Right ventricle myocardium inferior (tissue), 1 donor: ENCODE measurements at regions not wholly inside any gene's neighbourhood (a gene's known extent, or its start where the extent isn't known, plus 50 kb on each side); places are given as distances from the start of the nearest gene placed in this dataset.

Source experiments
- ATAC-seq: fragments of 200-7000 bp; cut with Tn5 transposase; one replicate; pipeline ENCODE4 v1.9.1; 2020; ENCODE audit warnings: mild to moderate bottlenecking, moderate library complexity
- DNase-seq: peaks from one replicate; pipeline ENCODE4 v3.0.0; 2021; ENCODE audit errors: missing footprints
- intact Hi-C: fragments of 100-400 bp; cut with DNase I; formaldehyde crosslinking; loops from one replicate; pipeline ENCODE4 v1.11.0; 2022
- donor health status: DM: no; HTN: yes; CAD: no; lungs with severe emphysema.

DNA sequence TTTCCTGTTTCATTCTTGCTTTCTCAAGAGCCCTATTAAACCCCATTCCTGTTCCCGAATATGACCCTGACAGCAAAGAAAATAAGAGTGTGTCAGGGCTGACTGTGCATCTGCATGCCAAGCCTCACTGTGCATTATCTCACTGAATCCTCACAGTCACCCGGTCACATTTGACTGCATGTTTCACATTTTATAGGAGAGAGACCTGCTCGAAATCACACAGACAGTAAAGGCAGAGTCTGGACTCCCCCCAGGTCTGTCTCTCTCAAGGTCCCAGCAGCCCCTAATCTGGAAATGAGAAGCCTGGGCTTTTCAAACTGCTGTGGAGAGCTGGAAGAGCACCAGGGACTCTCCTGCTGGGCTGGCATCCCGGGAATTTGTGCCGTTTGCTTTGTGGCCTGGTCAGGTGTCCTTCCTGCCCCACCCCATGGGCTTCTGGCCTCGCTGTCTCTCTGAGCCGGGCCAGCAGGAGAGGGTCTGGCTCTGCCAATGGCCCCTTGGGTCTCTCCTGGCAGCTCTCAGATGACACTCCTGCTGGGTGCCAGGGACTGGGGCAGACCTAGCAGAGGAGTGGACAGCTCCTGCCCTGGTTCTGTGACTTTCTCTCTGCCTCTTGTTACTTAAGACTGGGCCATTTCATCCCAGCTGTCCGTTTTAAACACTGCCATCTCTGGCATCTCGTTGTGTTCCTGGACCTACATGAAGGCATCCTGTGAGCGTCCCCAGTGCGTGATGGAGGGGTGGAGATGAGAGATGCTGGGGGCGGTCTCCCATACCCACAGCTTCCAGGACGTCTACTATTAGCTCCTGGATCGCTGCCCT, 173.6 kb downstream of the ARHGAP12 start:
- intact Hi-C loops, result loop anchor here (5.0 kb wide), 1 partner anchor 48 kb away; no protein-coding TSS in a partner anchor
- DNase-seq (no peak), ATAC-seq (no peak)

GRCh38 chr10:31753681-31754080, 174.9 kb downstream of the ARHGAP12 start:
- ATAC-seq (no peak), DNase-seq (no peak)
- intact Hi-C loops, result no loop called here

- intact Hi-C loops, result no loop called here
- no peak for DNase-seq
- no peak for ATAC-seq
These were observed 176.5 kb downstream of the ARHGAP12 start for GRCh38 chr10:31752170-31752569.

GRCh38 chr10:31751738-31752080, 176.9 kb downstream of the ARHGAP12 start:
- intact Hi-C loops, result no loop called here
- DNase-seq, result no peak
- no peak for ATAC-seq

- ATAC-seq (peak; percentile 70), DNase-seq (no peak)
- intact Hi-C loops, result no loop called here
These were observed 177.4 kb downstream of the ARHGAP12 start for GRCh38 chr10:31751051-31751737.

- ATAC-seq (peak; percentile 49), DNase-seq (no peak)
- intact Hi-C loops, result no loop called here
These were observed 178.4 kb downstream of the ARHGAP12 start for GRCh38 chr10:31749981-31750840.

DNA sequence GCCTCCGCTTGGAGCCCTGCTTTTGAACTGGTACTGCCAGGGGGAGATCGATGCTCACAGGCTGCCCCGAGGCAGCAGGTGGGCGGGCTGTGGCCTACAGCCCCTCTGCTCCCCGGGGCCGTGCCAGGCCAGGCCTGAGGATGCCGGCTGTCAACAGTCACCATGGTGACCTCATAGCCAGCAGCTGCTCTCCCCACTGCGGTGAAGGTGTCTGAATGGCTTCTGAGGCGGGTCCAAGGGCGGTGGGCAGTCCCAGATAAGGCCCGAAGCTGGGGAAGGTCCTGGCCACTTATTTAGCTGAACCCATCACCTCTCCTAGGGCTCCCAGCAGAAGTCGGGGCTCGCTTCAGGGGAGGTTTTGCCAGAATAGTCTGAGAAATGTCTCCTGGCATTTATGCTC, 179.3 kb downstream of the ARHGAP12 start:
- no peak for ATAC-seq

GRCh38 chr10:31745612-31746376, 182.8 kb downstream of the ARHGAP12 start:
- intact Hi-C loops, result no loop called here
- ATAC-seq, result no peak
- no peak for DNase-seq

More for the DNA sequence above, 179.3 kb downstream of the ARHGAP12 start:
- no peak for DNase-seq
- intact Hi-C loops, result no loop called here

GRCh38 chr10:31744025-31744424, 184.6 kb downstream of the ARHGAP12 start:
- intact Hi-C loops, result no loop called here

DNA sequence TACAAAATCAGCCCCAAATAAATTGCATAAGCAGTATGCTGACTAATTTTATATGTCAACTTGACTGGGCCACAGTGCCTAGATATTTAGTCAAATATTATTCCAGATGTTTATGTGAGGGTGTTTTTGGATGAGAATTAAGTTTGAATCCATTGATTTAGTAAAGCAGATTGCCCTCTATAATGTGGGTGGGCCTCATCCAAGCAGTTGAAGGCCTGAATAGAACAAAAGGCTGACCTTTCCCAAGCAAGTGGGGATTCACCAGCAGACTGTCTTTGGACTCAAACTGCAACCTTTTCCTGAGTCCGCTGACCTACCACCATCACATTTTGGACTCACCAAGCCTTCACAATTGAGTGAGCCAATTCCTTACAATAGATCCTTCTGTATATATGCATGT, 186.4 kb downstream of the ARHGAP12 start:
- ATAC-seq, result no peak
- intact Hi-C loops, result no loop called here
- no peak for DNase-seq

More at GRCh38 chr10:31744025-31744424, 184.6 kb downstream of the ARHGAP12 start:
- ATAC-seq (no peak), DNase-seq (no peak)

DNA sequence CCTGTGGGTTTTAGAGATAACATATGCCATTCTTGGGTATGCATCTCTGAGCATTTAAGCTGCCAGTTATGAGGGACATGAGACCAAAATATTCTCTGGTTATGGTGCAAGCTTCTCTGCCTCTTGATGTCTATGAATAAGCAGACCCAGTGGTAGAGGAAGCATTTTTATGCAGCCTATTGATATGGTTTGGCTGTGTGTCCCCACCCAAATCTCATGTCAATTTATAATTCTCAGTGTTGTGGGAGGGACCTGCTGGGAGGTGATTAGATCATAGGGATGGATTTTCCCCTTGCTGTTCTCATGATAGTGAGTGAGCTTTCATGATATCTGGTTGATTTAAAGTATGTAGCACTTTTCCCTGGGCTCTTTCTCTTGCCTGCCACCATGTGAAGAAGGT, 187.2 kb downstream of the ARHGAP12 start:
- intact Hi-C loops, result no loop called here
- no peak for ATAC-seq
- DNase-seq, result no peak

DNA sequence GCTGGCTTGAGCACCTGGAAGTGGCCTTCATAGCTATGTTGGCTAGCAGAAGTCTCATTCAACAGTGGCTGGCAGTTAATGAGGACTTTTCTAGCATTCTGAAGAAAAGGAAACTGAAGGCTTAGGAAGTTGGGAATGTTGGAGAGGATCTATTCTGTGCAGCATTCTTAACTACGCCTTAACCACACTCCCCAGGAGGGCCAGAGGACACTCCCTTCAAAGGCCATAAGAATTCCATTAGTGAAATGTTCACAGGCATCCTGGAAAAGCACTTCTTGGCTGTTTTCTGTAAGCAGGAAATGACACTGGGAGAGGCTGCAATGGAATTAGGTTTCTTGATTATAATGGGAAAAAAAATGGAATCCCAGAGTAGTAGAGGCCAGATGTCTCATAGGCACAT, 188.9 kb downstream of the ARHGAP12 start:
- ATAC-seq, result no peak
- intact Hi-C loops, result no loop called here
- DNase-seq, result no peak

DNA sequence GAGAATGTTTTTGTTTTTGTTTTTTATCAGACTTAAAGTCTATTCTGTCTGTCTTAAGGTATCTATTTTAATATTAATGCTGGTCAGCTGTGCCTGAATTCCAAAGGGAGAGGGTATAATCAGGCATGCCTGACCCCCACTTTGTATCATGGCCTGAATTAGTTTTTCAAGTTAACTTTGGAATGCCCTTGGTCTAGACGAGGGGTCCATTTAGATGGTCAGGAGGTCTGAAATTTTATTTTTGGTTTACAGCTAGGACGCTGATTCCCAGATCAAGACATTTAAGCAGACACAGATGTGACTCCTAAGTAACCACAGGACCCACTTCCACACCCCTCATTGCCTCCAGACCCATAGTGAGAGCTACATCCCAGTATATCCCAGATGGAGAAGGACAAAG, 189.5 kb downstream of the ARHGAP12 start:
- no peak for DNase-seq
- ATAC-seq, result no peak
- intact Hi-C loops, result no loop called here

DNA sequence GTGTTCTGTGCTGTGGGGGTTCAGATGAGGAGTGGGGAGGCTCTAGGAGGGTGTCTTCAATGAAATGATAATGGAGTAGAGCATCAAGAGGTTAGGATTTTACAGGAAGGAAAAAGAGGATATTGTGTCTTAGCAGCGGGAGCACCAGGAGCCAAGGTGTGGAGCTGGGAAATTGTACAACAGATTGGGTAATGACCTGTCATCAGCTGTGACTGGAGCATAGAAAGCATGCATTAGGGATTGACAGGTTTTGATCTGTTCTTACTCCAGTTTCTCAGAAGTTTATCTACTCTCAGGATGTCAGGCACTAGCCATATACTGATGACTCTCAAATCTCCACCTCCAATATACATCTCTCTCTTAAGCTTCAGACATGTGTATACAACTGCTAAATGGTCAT, 196.9 kb downstream of the ARHGAP12 start:
- intact Hi-C loops, result no loop called here
- ATAC-seq (no peak), DNase-seq (no peak)

DNA sequence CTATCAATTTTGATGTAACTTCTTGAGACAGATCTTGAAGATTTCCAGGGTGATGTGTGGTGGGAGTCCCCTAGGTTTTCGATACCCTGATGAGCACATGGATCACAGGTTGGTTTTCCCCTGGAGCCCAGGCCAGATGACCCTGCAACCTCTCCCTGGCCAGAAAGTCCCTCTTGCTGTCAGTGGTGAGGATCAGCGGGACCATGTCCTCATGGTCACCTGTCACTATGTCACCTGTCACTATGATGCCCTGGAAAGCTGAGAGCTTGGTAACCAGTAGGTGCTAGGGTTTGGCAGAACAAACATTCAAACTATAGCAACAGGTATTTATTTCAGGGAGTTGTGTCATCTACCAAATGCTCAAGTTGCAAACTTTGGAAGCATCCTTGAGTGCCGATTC, 197.9 kb downstream of the ARHGAP12 start:
- DNase-seq (no peak), ATAC-seq (no peak)
- intact Hi-C loops, result no loop called here

DNA sequence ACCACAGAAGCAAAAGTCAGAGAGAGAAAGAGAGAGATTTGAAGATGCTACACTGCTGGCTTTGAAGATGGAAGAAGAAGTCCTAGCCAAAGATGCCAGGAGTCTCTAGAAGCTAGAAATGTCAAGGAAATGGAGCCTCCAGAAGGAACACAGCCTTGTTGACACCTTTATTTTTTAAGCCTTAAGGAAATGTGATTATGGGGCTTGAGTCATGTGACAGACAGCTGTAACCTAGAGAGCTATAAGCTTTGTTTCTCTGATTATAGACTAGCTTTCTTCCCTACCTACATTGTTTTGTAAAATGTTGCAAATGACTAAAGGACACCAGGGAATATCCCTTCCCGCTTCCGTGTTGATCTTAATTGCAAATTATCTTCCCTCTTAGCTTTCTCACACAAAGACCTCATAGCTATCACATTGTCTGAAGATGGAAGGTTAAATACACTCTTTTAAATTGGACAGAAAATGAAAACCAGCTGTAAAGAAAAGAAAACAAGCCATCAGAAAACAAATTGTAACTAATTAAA, 199.9 kb downstream of the ARHGAP12 start:
- ATAC-seq (no peak), DNase-seq (no peak)
- intact Hi-C loops, result no loop called here

- ATAC-seq, result no peak
- intact Hi-C loops, result no loop called here
- DNase-seq, result no peak
These were observed 203.2 kb downstream of the ARHGAP12 start for GRCh38 chr10:31725436-31725835.

DNA sequence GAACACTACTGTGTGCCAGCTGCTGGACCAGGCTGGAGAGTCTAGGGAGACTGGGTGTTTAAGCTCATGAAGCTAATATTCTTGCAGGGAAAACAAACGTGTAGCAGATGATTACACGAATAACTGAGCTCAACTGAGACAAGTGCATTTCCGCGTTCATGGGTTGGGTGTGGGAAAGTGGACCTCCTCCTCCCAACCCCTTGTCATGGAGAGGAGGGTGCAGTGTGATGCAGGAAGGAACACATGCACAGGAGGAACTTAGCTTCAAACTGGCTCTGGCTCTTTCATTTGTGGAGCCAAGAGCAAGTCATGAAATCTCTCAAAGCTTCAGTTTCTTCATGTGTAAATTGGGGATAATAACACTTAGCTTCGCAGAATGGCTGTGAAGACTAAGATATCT, 204.3 kb downstream of the ARHGAP12 start:
- intact Hi-C loops, result no loop called here
- no peak for DNase-seq
- no peak for ATAC-seq
